DMS153 (cell line): ENCODE measurements at regions not wholly inside any gene's neighbourhood (a gene's known extent, or its start where the extent isn't known, plus 50 kb on each side); places are given as distances from the start of the nearest gene placed in this dataset.

Experiments used
- DNase-seq: peaks from one replicate; lab custom pipeline; 2025; lab: John Stamatoyannopoulos, UW

- no peak for DNase-seq
These were observed 77.0 kb upstream of the CERS6 start for GRCh38 chr2:168378960-168379669.

GRCh38 chr2:168380500-168380899, 75.6 kb upstream of the CERS6 start:
- DNase-seq = no peak

- DNase-seq = no peak
These were observed 64.0 kb upstream of the CERS6 start for GRCh38 chr2:168392024-168392423.

GRCh38 chr2:168392797-168393196, 63.3 kb upstream of the CERS6 start:
- no peak for DNase-seq

GRCh38 chr2:168394262-168394661, 61.8 kb upstream of the CERS6 start:
- DNase-seq = no peak

- no peak for DNase-seq
These were observed 59.9 kb upstream of the CERS6 start for GRCh38 chr2:168396131-168396530.

- no peak for DNase-seq
These were observed 58.4 kb upstream of the CERS6 start for GRCh38 chr2:168397629-168398028.

GRCh38 chr2:168401048-168401556, 55.0 kb upstream of the CERS6 start:
- no peak for DNase-seq

GRCh38 chr2:168401771-168402170, 54.3 kb upstream of the CERS6 start:
- no peak for DNase-seq

- no peak for DNase-seq
These were observed 53.5 kb upstream of the CERS6 start for GRCh38 chr2:168402531-168402930.

GRCh38 chr2:168403736-168404135, 52.3 kb upstream of the CERS6 start:
- no peak for DNase-seq

- DNase-seq = no peak
These were observed 51.3 kb upstream of the CERS6 start for GRCh38 chr2:168404764-168405163.
